SK-N-MC (cell line): ENCODE measurements at regions not wholly inside any gene's neighbourhood (a gene's known extent, or its start where the extent isn't known, plus 50 kb on each side); places are given as distances from the start of the nearest gene placed in this dataset.

Experiments
- DNase-seq: peaks from one replicate; pipeline ENCODE4 v3.0.0-alpha.2; 2011; ENCODE audit warnings: low read depth, low spot score
- H3K27ac ChIP-seq: fragments of 200-600 bp; sonication (generic); 2 replicates; pipeline ENCODE4 v1.5.1; 2016; ENCODE audit warnings: mixed run types
- H3K36me3 ChIP-seq: fragments of 200-600 bp; sonication (generic); 2 replicates; pipeline ENCODE4 v1.6.1; 2017; ENCODE audit warnings: antibody characterized with exemption, low read length, mixed read lengths; ENCODE audit not compliant: insufficient read depth
- H3K4me3 ChIP-seq: fragments of 200-600 bp; sonication (generic); 2 replicates; pipeline ENCODE4 v1.5.1; 2016
- H3K9ac ChIP-seq: fragments of 200-600 bp; sonication (generic); 2 replicates; pipeline ENCODE4 v1.8.0; 2017; ENCODE audit warnings: mixed run types, mixed read lengths; ENCODE audit not compliant: insufficient read length
- H3K9me3 ChIP-seq: fragments of 200-600 bp; sonication (generic); 2 replicates; pipeline ENCODE4 v1.6.1; 2017; ENCODE audit warnings: low read depth, mild to moderate bottlenecking, antibody characterized with exemption, low read length, moderate library complexity, mixed read lengths
- EZH2 ChIP-seq: fragments of 200-600 bp; sonication (generic); IDR thresholded peaks from one replicate; pipeline ENCODE4 v1.6.1; 2017; ENCODE audit warnings: antibody characterized with exemption
- FOXP2 ChIP-seq: optimal IDR thresholded peaks from 2 replicates; pipeline ENCODE3; 2011; ENCODE audit warnings: mild to moderate bottlenecking, moderate library complexity; ENCODE audit not compliant: insufficient read depth; ENCODE audit errors: extremely low read length, control extremely low read depth
- POLR2AphosphoS5 ChIP-seq: IDR thresholded peaks from 2 replicates; pipeline ENCODE4 v1.6.1; 2012; ENCODE audit warnings: mild to moderate bottlenecking, low read depth, low read length, borderline replicate concordance

DNA sequence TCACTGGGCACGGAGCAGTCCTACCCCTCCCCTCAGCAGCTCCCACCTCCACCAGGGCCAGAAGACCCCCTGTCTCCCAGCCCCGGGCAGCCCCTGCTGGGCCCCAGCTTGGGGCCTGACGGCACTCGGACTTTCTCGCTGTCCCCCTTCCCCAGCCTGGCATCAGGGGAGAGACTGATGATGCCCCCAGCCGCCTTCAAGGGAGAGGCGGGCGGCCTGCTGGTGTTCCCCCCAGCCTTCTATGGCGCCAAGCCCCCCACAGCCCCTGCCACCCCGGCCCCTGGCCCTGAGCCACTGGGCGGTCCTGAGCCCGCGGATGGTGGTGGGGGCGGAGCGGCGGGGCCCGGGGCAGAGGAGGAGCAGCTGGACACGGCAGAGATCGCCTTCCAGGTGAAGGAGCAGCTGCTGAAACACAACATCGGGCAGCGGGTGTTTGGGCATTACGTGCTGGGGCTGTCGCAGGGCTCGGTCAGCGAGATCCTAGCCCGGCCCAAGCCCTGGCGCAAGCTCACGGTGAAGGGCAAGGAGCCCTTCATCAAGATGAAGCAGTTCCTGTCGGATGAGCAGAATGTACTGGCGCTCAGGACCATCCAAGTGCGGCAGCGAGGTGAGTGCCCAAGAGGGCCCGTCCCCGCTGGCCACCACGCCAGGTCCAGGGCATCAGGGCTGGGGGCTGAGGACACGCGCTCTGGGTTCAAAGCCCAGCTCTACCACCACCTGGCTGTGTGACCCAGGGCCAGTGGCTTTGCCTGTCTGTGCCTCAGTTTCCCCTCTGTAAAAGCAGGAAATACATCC lies 58.6 kb downstream of the PHETA1 start:
- no peaks in the 10 kb centered on the region for H3K36me3 ChIP-seq
- H3K9me3 ChIP-seq: no peaks in the 10 kb centered on the region
- no peak overlapping the region for H3K4me3 ChIP-seq
- DNase-seq: no peak
- H3K27ac ChIP-seq: no peak overlapping the region
- TF ChIP-seq FOXP2 (no peak), POLR2AphosphoS5 (no peak), EZH2 (no peak)
- no peak overlapping the region for H3K9ac ChIP-seq

DNA sequence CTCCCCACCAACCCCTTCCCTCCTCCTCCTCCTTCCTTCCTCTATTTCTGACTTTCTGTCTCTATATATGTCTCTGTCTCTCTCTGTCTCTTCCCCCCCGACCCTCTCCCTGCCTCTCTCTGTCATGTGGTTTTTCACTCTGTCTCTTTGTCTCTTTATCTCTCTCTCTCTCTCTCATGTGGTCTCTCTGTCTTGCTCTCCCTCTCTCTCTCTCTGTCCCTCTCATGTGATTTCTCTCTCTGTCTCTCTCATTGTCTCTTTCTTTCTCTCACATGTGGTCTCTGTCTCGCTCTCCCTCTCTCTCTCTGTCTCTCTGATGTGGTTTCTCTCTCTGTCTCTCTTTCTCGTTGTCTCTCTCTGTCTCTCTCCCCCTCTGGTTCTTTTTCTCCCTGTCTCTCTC lies 59.3 kb downstream of the PHETA1 start:
- Histone ChIP-seq H3K9me3 (peaks cover 4% of the 10 kb centered on the region; the same call in 1 of the 2 replicates), H3K9ac (no peak overlapping the region), H3K27ac (no peak overlapping the region), H3K36me3 (no peaks in the 10 kb centered on the region), H3K4me3 (no peak overlapping the region)
- no peak for TF ChIP-seq EZH2
- no peak for TF ChIP-seq FOXP2
- TF ChIP-seq POLR2AphosphoS5: no peak
- DNase-seq: no peak

DNA sequence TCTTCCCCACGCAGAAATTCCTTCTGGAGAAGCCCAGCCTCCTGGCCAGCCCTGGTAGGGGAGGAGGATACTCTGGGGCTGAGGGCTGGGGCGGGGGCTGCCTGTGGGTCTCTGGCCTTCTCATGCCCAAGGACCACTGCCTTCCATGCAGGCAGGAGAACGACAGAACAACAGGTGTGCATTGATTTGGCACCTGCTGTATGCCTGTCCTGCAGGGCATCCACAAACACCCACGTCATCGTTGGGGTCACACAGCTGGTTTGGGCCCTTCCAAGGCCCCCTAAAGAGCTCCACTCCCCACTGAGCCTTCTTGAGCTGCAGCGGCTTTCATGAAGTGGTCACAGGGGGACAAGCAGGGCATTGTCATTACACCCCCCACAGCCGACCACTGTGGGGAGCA lies 60.4 kb downstream of the PHETA1 start:
- peaks cover 6% of the 10 kb centered on the region; the same call in 1 of the 2 replicates for H3K9me3 ChIP-seq
- H3K4me3 ChIP-seq: no peak overlapping the region
- H3K27ac ChIP-seq: no peak overlapping the region
- H3K9ac ChIP-seq: no peak overlapping the region
- TF ChIP-seq FOXP2 (no peak), EZH2 (no peak), POLR2AphosphoS5 (no peak)
- no peaks in the 10 kb centered on the region for H3K36me3 ChIP-seq
- no peak for DNase-seq

DNA sequence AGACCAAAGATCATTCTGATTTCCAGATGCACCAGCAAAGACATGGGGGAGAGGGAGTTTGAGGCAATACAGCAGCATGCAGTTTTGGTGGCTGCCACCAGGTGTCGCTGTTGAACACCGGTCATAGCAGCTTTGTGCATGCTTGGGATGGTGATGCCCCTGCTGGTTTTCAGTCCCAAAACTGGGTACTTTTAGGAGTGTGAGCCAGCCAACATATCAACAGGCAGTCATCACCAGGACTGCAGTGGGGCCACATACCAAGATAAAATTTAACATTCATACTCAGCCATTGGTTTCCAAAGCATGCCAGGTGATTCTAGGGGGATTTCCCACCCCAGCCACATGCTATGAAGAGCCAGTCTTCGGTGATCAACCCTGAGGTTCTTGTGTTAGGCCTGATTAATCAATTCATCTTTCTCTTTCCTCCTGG lies 64.2 kb downstream of the PHETA1 start:
- no peak for DNase-seq
- Histone ChIP-seq H3K9ac (no peak overlapping the region), H3K9me3 (peaks cover 6% of the 10 kb centered on the region; the same call in 1 of the 2 replicates), H3K36me3 (no peaks in the 10 kb centered on the region), H3K4me3 (no peak overlapping the region), H3K27ac (no peak overlapping the region)
- no peak for TF ChIP-seq FOXP2
- TF ChIP-seq EZH2: no peak
- TF ChIP-seq POLR2AphosphoS5: no peak

DNA sequence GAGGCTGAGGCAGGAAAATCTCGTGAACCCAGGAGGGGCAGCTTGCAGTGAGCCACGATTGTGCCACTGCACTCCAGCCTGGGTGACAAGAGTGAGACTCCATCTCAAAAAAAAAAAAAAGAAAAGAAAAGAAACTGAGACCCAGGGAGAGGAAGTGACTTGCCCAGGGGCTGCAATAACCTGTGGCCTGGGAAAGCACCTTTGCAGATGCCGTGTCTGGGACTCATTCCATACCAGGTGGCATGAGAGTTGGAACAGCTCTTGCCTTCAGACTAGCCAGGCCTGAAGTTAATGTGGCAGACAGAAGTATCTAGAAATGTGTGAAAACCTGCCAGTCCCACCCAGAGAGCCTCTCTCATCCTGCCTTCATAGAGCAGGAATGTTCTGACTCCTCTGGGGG lies 65.4 kb downstream of the PHETA1 start:
- no peak overlapping the region for H3K9ac ChIP-seq
- no peak for TF ChIP-seq FOXP2
- no peak for TF ChIP-seq EZH2
- H3K4me3 ChIP-seq: no peak overlapping the region
- no peaks in the 10 kb centered on the region for H3K36me3 ChIP-seq
- H3K27ac ChIP-seq: no peak overlapping the region
- peaks cover 6% of the 10 kb centered on the region; the same call in 1 of the 2 replicates for H3K9me3 ChIP-seq
- no peak for DNase-seq

DNA sequence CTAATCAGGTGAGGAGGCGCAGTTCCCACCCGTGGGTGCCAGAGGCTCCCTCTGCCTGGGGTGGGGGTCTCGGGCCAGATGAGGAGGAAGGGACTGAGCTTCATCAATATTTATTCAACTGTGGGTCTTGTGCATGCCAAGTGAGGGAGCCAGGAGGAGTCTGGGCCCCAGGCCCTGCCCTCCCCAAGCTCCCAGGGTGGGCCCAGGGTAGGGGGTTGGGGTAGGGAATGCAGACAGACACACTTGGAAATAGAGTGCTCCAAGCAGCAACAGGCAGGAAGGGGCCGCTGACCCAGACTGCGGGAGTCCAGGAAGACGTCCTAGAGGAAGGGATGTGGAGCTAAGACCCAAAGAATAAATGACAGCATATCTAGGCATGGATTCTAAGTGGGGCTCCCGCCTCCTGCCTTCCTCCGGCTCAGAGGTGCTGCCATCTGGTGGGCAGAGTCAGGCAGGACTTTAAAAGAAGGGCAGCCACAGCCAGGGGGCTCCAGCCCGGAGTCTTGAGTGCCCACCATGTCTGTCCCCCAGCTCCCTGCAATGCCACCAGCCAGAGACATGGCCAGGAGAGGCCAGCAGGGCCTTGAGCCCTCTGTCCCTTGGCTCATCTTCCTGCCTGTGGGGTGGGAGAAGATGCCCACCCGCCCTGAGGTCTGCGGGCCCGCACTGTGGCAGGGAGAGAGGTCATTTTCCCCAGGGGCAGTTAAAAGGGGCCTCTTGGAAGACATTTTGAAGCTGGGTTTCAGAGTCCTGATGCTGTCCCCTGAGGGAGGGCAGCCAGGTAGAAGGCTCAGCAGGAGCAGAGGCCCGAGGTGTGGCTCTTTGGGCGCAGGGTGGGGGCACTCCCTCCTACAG lies 70.1 kb downstream of the PHETA1 start:
- DNase-seq: no peak
- Histone ChIP-seq H3K9me3 (no peaks in the 10 kb centered on the region), H3K27ac (no peak overlapping the region), H3K36me3 (no peaks in the 10 kb centered on the region), H3K4me3 (no peak overlapping the region), H3K9ac (no peak overlapping the region)
- no peak for TF ChIP-seq EZH2

DNA sequence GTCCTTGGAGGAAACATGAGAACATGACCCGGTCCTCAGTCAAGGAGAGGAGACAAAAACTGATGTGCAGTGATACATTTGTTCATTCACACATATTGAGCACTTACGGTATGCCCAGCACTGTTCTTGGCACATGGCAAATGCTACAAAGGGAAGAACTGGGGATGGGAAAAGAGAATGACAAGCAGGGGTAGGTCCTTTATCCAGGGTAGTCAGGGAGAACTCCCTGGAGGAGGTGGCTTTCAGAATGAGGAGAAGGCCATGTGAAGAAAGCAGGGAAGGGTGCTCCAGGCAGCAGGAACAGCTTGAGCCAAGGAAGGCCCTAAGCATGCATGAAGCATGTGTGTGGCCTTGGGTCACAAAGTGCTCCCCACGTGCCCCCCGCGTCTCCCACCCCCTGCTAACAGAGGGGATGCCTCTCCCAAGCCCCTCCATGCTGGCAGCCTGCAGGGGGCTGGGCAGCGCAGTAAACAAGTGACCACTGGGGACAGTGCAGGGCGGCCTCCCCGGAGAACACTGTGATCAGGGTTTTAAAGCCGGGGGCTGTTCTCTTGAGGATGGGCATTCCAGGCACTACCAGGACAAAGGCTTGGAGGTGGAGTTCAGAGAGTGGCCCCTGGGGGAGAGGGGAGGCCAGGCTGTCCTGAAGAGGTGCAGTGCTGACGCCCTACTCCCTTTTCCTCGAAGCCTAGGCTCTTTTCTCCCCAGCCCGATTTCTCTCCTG lies 71.0 kb downstream of the PHETA1 start:
- Histone ChIP-seq H3K4me3 (no peak overlapping the region), H3K27ac (no peak overlapping the region), H3K36me3 (no peaks in the 10 kb centered on the region), H3K9me3 (no peaks in the 10 kb centered on the region), H3K9ac (no peak overlapping the region)
- TF ChIP-seq EZH2 (no peak), FOXP2 (no peak), POLR2AphosphoS5 (no peak)
- DNase-seq: no peak

DNA sequence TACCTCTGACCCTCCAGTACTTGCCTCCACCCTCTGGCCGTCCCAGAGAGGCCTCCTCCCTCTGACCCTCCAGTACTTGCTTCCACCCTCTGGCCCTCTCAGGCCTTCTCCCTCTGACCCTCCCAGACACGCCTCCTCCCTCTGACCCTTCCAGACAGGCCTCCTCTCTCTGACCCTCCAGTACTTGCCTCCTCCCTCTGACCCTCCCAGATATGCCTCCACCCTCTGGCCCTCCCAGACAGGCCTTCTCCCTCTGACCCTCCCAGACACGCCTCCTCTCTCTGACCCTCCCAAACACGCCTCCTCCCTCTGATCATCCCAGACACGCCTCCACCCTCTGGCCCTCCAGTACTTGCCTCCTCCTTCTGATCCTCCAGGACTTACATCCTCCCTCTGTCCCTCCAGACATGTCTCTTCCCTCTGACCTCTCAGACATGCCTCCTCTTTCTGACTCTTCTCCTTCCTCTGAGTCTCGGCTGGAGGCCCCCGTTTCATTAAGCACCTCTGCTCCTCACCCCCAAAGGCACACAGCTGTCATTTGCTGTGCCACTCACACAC lies 71.9 kb downstream of the PHETA1 start:
- no peak for DNase-seq

More for the DNA sequence above, 71.9 kb downstream of the PHETA1 start:
- H3K9me3 ChIP-seq: no peaks in the 10 kb centered on the region
- peaks cover 2% of the 10 kb centered on the region; the same call in 1 of the 2 replicates for H3K36me3 ChIP-seq
- no peak for TF ChIP-seq FOXP2
- no peak for TF ChIP-seq EZH2
- TF ChIP-seq POLR2AphosphoS5: no peak
- no peak overlapping the region for H3K4me3 ChIP-seq
- no peak overlapping the region for H3K9ac ChIP-seq
- no peak overlapping the region for H3K27ac ChIP-seq
